ENCODE measurements at regions not wholly inside any gene's neighbourhood (a gene's known extent, or its start where the extent isn't known, plus 50 kb on each side); places are given as distances from the start of the nearest gene placed in this dataset.

GRCh38 chr13:37919329-37919880, 49.8 kb upstream of the TRPC4 start:
- Histone ChIP-seq H4K20me1 (ENCODE audit: insufficient read depth) (no peaks in the 10 kb centered on the region), H3K36me3 (ENCODE audit: insufficient read depth, low read length) (no peaks in the 10 kb centered on the region), H3K27me3 (ENCODE audit: insufficient read depth, low read depth, low read length) (no peaks in the 10 kb centered on the region), H3K4me3 (ENCODE audit: low read length) (peak overlapping the region; percentile 53), H3F3A (ENCODE audit: insufficient read depth, low read length, poor library complexity, severe bottlenecking) (peaks cover 4% of the 10 kb centered on the region), H3K9me2 (ENCODE audit: insufficient read depth, low read length) (no peaks in the 10 kb centered on the region), H3K79me2 (replicated peaks; ENCODE audit: insufficient read depth, low read length) (no peaks in the 10 kb centered on the region), H2AFZ (ENCODE audit: low read depth, low read length) (no peak overlapping the region), H3K9me3 (ENCODE audit: low read length) (no peaks in the 10 kb centered on the region), H3K27ac (ENCODE audit: low read length) (peak overlapping the region; percentile 84), H3K4me2 (ENCODE audit: low read length) (no peak overlapping the region), H3K9ac (ENCODE audit: low read length) (no peak overlapping the region)
- TF ChIP-seq REST (IDR thresholded peaks at IDR 0.05; ENCODE audit: borderline replicate concordance), result no peak
- TF ChIP-seq SMC3 (conservative IDR thresholded peaks at IDR 0.05; ENCODE audit: poor library complexity), result no peak
- TF ChIP-seq EZH2 (IDR thresholded peaks at IDR 0.05; ENCODE audit: borderline replicate concordance, insufficient read depth, low read length, poor library complexity, severe bottlenecking), result no peak
- no peak for TF ChIP-seq MXI1 (conservative IDR thresholded peaks at IDR 0.05; ENCODE audit: poor library complexity, severe bottlenecking)
- no peak for TF ChIP-seq RAD21 (conservative IDR thresholded peaks at IDR 0.05)
- no peak for TF ChIP-seq TAF1 (IDR thresholded peaks at IDR 0.05; ENCODE audit: low read depth)
- no peak for TF ChIP-seq POLR2AphosphoS5 (IDR thresholded peaks at IDR 0.05)
- no peak for TF ChIP-seq CTCF (IDR thresholded peaks at IDR 0.05; ENCODE audit: poor library complexity, severe bottlenecking)
- no peak for TF ChIP-seq EP300 (conservative IDR thresholded peaks at IDR 0.05; ENCODE audit: poor library complexity, severe bottlenecking)
